ENCODE measurements at regions not wholly inside any gene's neighbourhood (a gene's known extent, or its start where the extent isn't known, plus 50 kb on each side); places are given as distances from the start of the nearest gene placed in this dataset.

DNA sequence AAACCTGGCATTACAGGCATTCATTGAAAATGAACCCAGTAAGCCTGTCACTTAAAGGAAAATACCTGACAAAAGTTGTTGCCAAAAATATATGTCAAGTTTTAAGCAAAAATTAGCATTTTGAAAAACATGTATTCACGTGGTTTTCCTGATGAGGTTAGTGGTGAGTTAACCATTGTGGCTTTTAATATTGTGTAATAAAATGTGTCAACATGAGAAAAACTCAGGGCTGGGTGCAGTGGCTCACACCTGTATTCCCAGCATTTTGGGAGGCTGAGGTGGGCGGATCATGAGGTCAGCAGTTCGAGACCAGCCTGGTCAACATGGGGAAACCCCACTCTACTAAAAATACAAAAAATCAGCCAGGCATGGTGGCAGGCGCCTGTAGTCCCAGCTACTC, 731.4 kb downstream of the KCNT2 start:
- Histone ChIP-seq H2AFZ (ENCODE audit: low read depth, low read length) (no peak overlapping the region), H3K9ac (replicated peaks; ENCODE audit: extremely low read depth, insufficient read depth, low read length) (no peak overlapping the region), H3K9me3 (replicated peaks; ENCODE audit: control insufficient read depth, insufficient read depth, low read length) (no peaks in the 10 kb centered on the region), H3K36me3 (ENCODE audit: control insufficient read depth in 2 of 2, extremely low read depth in 1 of 2, insufficient read depth in 2 of 2, low read length in 2 of 2) (no peaks in the 10 kb centered on the region), H3K27me3 (ENCODE audit: control insufficient read depth in 2 of 2, insufficient read depth in 2 of 2, low read length in 2 of 2) (no peaks in the 10 kb centered on the region), H3K4me3 (replicated peaks in 1 of 3; ENCODE audit: insufficient read depth in 1 of 3, low read depth in 1 of 3, low read length in 3 of 3) (no peak overlapping the region), H4K20me1 (replicated peaks; ENCODE audit: control insufficient read depth, extremely low read depth, insufficient read depth, low read length) (no peaks in the 10 kb centered on the region), H3K27ac (ENCODE audit: insufficient read depth, low read depth, low read length) (no peak overlapping the region), H3K4me2 (ENCODE audit: insufficient read depth, low read length) (no peak overlapping the region), H3K9me1 (replicated peaks; ENCODE audit: control insufficient read depth, extremely low read depth, insufficient read depth, low read length) (no peaks in the 10 kb centered on the region), H3K79me2 (ENCODE audit: control insufficient read depth, insufficient read depth, low read length) (no peaks in the 10 kb centered on the region), H3K4me1 (ENCODE audit: control insufficient read depth, extremely low read depth, insufficient read depth, low read length) (no peaks in the 10 kb centered on the region)
- FAIRE-seq (no peak), DNase-seq (ENCODE audit: low read depth, low spot score) (no peak)
- intact Hi-C loops (cut with micrococcal nuclease), result no loop called here
- no TSS peak for BruUV-seq (replicated peaks)
- TF ChIP-seq JUN (IDR thresholded peaks at IDR 0.05; ENCODE audit: borderline replicate concordance, insufficient read depth, insufficient read length, low read depth) (no peak), FOS (IDR thresholded peaks at IDR 0.05; ENCODE audit: borderline replicate concordance, insufficient read depth, low read length) (no peak), POLR2A (IDR thresholded peaks at IDR 0.05; ENCODE audit: low read depth, low read length) (no peak), EZH2 (IDR thresholded peaks at IDR 0.05; ENCODE audit: borderline replicate concordance, low read depth, low read length, severe bottlenecking) (no peak), MYC (IDR thresholded peaks at IDR 0.05; ENCODE audit: low read depth, low read length) (no peak), GATA2 (IDR thresholded peaks at IDR 0.05; ENCODE audit: insufficient read depth, insufficient read length, low read depth, low read length) (no peak), POLR2AphosphoS5 (IDR thresholded peaks at IDR 0.05; ENCODE audit: insufficient read depth, low read depth, low read length) (no peak)
- TF ChIP-seq, protein P1, sequence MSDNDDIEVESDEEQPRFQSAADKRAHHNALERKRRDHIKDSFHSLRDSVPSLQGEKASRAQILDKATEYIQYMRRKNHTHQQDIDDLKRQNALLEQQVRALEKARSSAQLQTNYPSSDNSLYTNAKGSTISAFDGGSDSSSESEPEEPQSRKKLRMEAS (IDR thresholded peaks at IDR 0.05; ENCODE audit: insufficient read depth, insufficient read length), result no peak
- TF ChIP-seq, protein P2, sequence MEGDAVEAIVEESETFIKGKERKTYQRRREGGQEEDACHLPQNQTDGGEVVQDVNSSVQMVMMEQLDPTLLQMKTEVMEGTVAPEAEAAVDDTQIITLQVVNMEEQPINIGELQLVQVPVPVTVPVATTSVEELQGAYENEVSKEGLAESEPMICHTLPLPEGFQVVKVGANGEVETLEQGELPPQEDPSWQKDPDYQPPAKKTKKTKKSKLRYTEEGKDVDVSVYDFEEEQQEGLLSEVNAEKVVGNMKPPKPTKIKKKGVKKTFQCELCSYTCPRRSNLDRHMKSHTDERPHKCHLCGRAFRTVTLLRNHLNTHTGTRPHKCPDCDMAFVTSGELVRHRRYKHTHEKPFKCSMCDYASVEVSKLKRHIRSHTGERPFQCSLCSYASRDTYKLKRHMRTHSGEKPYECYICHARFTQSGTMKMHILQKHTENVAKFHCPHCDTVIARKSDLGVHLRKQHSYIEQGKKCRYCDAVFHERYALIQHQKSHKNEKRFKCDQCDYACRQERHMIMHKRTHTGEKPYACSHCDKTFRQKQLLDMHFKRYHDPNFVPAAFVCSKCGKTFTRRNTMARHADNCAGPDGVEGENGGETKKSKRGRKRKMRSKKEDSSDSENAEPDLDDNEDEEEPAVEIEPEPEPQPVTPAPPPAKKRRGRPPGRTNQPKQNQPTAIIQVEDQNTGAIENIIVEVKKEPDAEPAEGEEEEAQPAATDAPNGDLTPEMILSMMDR (IDR thresholded peaks at IDR 0.05; ENCODE audit: extremely low read depth in 1 of 2, insufficient read depth in 1 of 2, low read depth in 1 of 2, low read length in 2 of 2), result no peak
- ChIA-PET POLR2A (no interaction called here), CTCF (no interaction called here)
- dilution Hi-C loops (cut with MboI; ENCODE audit: extremely low pct_ligation_motif_present, low sequenced_read_pairs), result no loop called here
